Tibial nerve (tissue), 4 donors: ENCODE measurements at regions not wholly inside any gene's neighbourhood (a gene's known extent, or its start where the extent isn't known, plus 50 kb on each side); places are given as distances from the start of the nearest gene placed in this dataset.

Source experiments
- DNase-seq, 2 donors: peaks; one replicate each; pipeline ENCODE4 v3.0.0-alpha.2; 2019; ENCODE audit warnings: low spot score in 2 of 2
- H3K27ac ChIP-seq, 4 donors: fragments of 200-600 bp; sonication (generic) in 3 of 4; one replicate each; pipeline ENCODE4 v1.5.1; 2017 to 2019; ENCODE audit warnings: mild to moderate bottlenecking in 1 of 4
- H3K27me3 ChIP-seq, 2 donors: fragments of 200-600 bp; sonication (generic) in 1 of 2; one replicate each; pipeline versions ENCODE4 v1.5.1 to v1.6.0; 2017 to 2019
- H3K36me3 ChIP-seq, 3 donors: fragments of 200-600 bp; sonication (generic); one replicate each; pipeline ENCODE4 v1.5.1; 2018 to 2019
- H3K4me1 ChIP-seq, 4 donors: fragments of 200-600 bp; sonication (generic) in 3 of 4; one replicate each; pipeline ENCODE4 v1.5.1; 2017 to 2019
- H3K4me3 ChIP-seq, 4 donors: fragments of 200-600 bp; sonication (generic) in 3 of 4; one replicate each; pipeline ENCODE4 v1.5.1; 2017 to 2019; ENCODE audit warnings: mild to moderate bottlenecking in 1 of 4, moderate library complexity in 1 of 4
- H3K9me3 ChIP-seq, 4 donors: fragments of 200-600 bp; sonication (generic) in 3 of 4; one replicate each; pipeline ENCODE4 v1.5.1; 2017 to 2019
- EP300 ChIP-seq, 2 donors: sonication (generic); formaldehyde crosslinking; IDR thresholded peaks; one replicate each; pipeline ENCODE4 v1.6.1; 2017; ENCODE audit warnings: antibody characterized with exemption in 2 of 2, mild to moderate bottlenecking in 1 of 2
- POLR2A ChIP-seq, 2 donors: fragments of 450-650 bp; IDR thresholded peaks; one replicate each; pipeline ENCODE4 v1.6.1; 2017; ENCODE audit warnings: antibody characterized with exemption in 2 of 2, mild to moderate bottlenecking in 2 of 2, moderate library complexity in 2 of 2
- WGBS, 2 donors: methylation state at CpG; one replicate each; pipeline ENCODE4 v1.1.5; 2018; 5-methylcytosine and 5-hydroxymethylcytosine counted together
- TF ChIP-seq, protein P1 (sequence below), 5 experiments: fragments of 200-600 bp in 3 of 5; fragments of 450-650 bp in 2 of 5; sonication (generic) in 3 of 5; IDR thresholded peaks; one replicate each; pipeline ENCODE4 v1.5.1; 2016 to 2019; ENCODE audit warnings: antibody characterized with exemption in 5 of 5, mild to moderate bottlenecking in 3 of 5, moderate library complexity in 2 of 5

DNA sequence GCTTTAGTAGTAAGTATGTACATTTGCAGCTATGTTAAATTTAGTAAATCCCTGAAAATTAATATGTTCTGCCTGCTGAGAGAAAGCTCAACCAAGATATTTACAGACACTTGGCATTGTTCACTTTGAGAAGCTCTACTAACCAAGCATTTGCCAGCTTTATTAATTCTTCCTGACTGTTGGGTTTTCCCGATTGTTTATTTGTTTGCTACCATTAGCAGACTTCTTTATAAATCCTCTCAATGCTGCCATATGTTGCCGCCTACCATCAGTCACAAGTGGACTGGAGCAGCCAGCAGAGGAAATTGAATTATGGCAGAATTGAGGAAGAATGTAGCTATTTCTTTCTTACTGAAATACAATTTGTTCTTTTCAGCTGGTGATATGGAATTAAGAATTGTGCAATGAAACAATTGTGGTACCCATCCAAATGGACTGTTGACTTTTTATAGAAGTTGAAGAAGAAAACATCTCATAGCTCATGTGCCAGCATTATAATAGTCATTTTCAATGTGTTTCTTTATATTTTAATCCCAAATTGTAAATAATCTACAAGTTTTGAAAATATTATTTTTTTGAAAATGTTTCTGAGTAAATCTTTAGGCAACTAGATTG lies 588.7 kb upstream of the CDH6 start:
- WGBS, 2 donors, result 64 to 66% methylated on average over 2 of the region's 2 CpGs
- H3K36me3 ChIP-seq, result no peaks in the 10 kb centered on the region
- no peak overlapping the region for H3K27ac ChIP-seq
- no peak for TF ChIP-seq POLR2A (IDR thresholded peaks at IDR 0.05)
- no peak for TF ChIP-seq EP300 (IDR thresholded peaks at IDR 0.05)
- TF ChIP-seq, protein P1, sequence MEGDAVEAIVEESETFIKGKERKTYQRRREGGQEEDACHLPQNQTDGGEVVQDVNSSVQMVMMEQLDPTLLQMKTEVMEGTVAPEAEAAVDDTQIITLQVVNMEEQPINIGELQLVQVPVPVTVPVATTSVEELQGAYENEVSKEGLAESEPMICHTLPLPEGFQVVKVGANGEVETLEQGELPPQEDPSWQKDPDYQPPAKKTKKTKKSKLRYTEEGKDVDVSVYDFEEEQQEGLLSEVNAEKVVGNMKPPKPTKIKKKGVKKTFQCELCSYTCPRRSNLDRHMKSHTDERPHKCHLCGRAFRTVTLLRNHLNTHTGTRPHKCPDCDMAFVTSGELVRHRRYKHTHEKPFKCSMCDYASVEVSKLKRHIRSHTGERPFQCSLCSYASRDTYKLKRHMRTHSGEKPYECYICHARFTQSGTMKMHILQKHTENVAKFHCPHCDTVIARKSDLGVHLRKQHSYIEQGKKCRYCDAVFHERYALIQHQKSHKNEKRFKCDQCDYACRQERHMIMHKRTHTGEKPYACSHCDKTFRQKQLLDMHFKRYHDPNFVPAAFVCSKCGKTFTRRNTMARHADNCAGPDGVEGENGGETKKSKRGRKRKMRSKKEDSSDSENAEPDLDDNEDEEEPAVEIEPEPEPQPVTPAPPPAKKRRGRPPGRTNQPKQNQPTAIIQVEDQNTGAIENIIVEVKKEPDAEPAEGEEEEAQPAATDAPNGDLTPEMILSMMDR (IDR thresholded peaks at IDR 0.05), result no peak
- no peak overlapping the region for H3K4me3 ChIP-seq
- no peak for DNase-seq
- no peaks in the 10 kb centered on the region for H3K4me1 ChIP-seq
- H3K27me3 ChIP-seq, result no peaks in the 10 kb centered on the region
- no peaks in the 10 kb centered on the region for H3K9me3 ChIP-seq

DNA sequence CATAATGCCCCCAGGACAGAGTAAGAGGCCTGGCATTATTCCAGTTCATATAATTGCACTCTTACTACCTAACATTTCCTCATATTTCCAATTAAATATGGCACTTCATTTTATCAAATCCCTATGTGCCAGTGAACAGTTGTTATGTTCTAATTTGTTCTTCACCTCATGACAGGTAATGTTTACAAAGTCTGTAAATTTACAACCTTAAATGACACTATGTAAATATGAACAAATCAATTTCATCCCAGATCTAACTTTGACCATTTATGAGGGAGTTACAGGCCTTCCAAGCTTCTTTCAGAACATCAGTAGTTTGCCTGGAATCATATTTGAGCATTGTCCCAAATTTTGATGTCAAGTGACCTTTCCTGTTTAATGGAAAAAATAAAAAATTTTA lies 592.6 kb upstream of the CDH6 start:
- H3K9me3 ChIP-seq, result no peaks in the 10 kb centered on the region

DNA sequence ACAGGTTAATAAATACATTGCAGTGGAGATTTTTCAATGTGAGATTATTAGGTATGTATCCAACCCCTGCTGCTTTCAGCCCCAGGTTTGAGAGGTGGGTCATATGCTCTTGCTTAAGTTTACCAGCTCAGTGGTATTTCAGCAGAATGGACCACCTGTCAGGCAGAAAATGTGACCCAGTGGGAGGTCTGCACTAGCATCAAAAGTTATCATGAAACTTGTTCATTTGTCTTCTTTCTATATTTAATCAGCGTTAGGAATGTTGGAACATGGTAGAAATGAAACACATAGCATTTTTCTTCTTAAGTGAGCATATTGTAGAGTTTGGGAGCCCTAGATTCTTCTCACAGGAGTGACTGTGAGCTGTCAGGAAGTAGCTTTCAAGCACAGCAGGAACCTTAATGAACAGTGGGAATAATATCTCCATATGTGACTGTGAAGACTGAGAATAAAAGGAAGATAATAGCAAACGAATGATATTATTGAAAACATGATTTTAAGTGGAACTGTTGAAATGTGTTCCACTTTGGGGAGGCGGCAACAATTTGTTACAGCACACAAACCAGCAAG lies 596.9 kb upstream of the CDH6 start:
- no peak for DNase-seq
- WGBS, 2 donors, result 78 to 85% methylated on average over 3 of the region's 3 CpGs
- H3K4me3 ChIP-seq, result no peak overlapping the region
- TF ChIP-seq, protein P1 (IDR thresholded peaks at IDR 0.05), result no peak
- TF ChIP-seq EP300 (IDR thresholded peaks at IDR 0.05) (no peak), POLR2A (IDR thresholded peaks at IDR 0.05) (no peak)
- no peaks in the 10 kb centered on the region for H3K27me3 ChIP-seq
- H3K4me1 ChIP-seq, result no peaks in the 10 kb centered on the region
- H3K36me3 ChIP-seq, result no peaks in the 10 kb centered on the region
- H3K9me3 ChIP-seq, result no peaks in the 10 kb centered on the region
- no peak overlapping the region for H3K27ac ChIP-seq

More for the DNA sequence above, 592.6 kb upstream of the CDH6 start:
- H3K27me3 ChIP-seq, result no peaks in the 10 kb centered on the region
- no peaks in the 10 kb centered on the region for H3K4me1 ChIP-seq
- TF ChIP-seq, protein P1 (IDR thresholded peaks at IDR 0.05), result no peak
- no peak for TF ChIP-seq EP300 (IDR thresholded peaks at IDR 0.05)
- no peak for TF ChIP-seq POLR2A (IDR thresholded peaks at IDR 0.05)
- H3K27ac ChIP-seq, result no peak overlapping the region
- no peak for DNase-seq
- no peak overlapping the region for H3K4me3 ChIP-seq
- no peaks in the 10 kb centered on the region for H3K36me3 ChIP-seq

DNA sequence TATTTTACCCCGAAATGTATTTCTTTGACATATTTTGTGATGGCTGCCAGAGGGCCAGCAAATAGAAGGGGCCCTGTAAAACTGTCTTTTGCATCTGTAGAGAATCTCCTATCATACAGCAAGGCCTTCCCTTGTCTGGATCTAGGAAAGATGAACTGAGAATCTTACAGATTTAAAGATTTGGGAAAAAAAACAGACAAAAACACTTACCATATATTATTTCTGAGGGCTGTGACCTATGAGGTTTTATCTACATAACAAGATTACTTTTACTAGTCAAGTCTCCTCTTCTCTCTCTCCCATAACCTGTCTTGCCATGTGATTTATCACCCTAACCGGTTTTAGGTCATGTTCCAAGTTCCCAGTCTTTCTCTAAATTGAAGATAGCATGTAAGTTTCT lies 599.2 kb upstream of the CDH6 start:
- no peak for DNase-seq
- H3K27ac ChIP-seq, result no peak overlapping the region
- no peaks in the 10 kb centered on the region for H3K4me1 ChIP-seq
- TF ChIP-seq EP300 (IDR thresholded peaks at IDR 0.05) (no peak), POLR2A (IDR thresholded peaks at IDR 0.05) (no peak)
- TF ChIP-seq, protein P1 (IDR thresholded peaks at IDR 0.05), result no peak
- no peak overlapping the region for H3K4me3 ChIP-seq
- no peaks in the 10 kb centered on the region for H3K36me3 ChIP-seq
- WGBS, 2 donors, result 82 to 88% methylated on average over 2 of the region's 2 CpGs
- no peaks in the 10 kb centered on the region for H3K9me3 ChIP-seq
- H3K27me3 ChIP-seq, result no peaks in the 10 kb centered on the region

DNA sequence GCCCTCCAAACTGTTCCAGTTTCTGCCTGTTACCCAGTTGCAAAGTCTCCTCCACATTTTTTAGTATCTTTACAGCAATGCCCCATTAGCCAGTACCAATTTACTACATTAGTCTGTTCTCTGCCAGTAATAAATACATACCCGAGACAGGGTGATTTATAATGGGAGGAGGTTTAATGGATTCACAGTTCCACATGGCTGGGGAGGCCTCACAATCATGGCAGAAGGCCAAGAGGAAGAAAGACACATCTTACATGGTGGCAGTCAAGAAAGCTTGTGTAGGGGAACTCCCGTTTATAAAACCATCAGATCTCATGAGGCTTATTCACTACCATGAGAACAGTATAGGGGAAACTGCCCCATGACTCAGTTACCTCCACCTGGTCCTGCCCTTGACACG lies 600.7 kb upstream of the CDH6 start:
- Histone ChIP-seq H3K27ac (no peak overlapping the region), H3K9me3 (no peaks in the 10 kb centered on the region), H3K4me3 (no peak overlapping the region), H3K36me3 (no peaks in the 10 kb centered on the region), H3K27me3 (no peaks in the 10 kb centered on the region), H3K4me1 (no peaks in the 10 kb centered on the region)
- WGBS, 2 donors, result 68 to 81% methylated on average over 3 of the region's 3 CpGs
- no peak for DNase-seq
- no peak for TF ChIP-seq EP300 (IDR thresholded peaks at IDR 0.05)
- no peak for TF ChIP-seq POLR2A (IDR thresholded peaks at IDR 0.05)
- TF ChIP-seq, protein P1 (IDR thresholded peaks at IDR 0.05), result no peak
